Kidney glomerular epithelial cell (primary cell): ENCODE measurements at regions not wholly inside any gene's neighbourhood (a gene's known extent, or its start where the extent isn't known, plus 50 kb on each side); places are given as distances from the start of the nearest gene placed in this dataset.

ENCODE experiments used
- DNase-seq: peaks from one replicate; lab custom pipeline; 2025; lab: John Stamatoyannopoulos, UW

GRCh38 chr2:46831051-46831868 lies 84.3 kb downstream of the MCFD2 start:
- no peak for DNase-seq

GRCh38 chr2:46829231-46829995 lies 86.2 kb downstream of the MCFD2 start:
- no peak for DNase-seq

GRCh38 chr2:46828491-46829230 lies 86.9 kb downstream of the MCFD2 start:
- no peak for DNase-seq

GRCh38 chr2:46828135-46828438 lies 87.5 kb downstream of the MCFD2 start:
- no peak for DNase-seq

- DNase-seq = no peak
These were observed 88.1 kb downstream of the MCFD2 start for GRCh38 chr2:46827274-46828134.

- no peak for DNase-seq
These were observed 88.9 kb downstream of the MCFD2 start for GRCh38 chr2:46826569-46827245.

GRCh38 chr2:46825939-46826568 lies 89.6 kb downstream of the MCFD2 start:
- DNase-seq = no peak

GRCh38 chr2:46825231-46825938 lies 90.2 kb downstream of the MCFD2 start:
- DNase-seq = no peak

- no peak for DNase-seq
These were observed 91.0 kb downstream of the MCFD2 start for GRCh38 chr2:46824611-46825010.

- DNase-seq = no peak
These were observed 94.0 kb downstream of the MCFD2 start for GRCh38 chr2:46821600-46821999.

- no peak for DNase-seq
These were observed 96.8 kb downstream of the MCFD2 start for GRCh38 chr2:46818819-46819218.

GRCh38 chr2:46818141-46818621 lies 97.4 kb downstream of the MCFD2 start:
- no peak for DNase-seq

- no peak for DNase-seq
These were observed 98.5 kb downstream of the MCFD2 start for GRCh38 chr2:46816846-46817726.

GRCh38 chr2:46816151-46816845 lies 99.3 kb downstream of the MCFD2 start:
- DNase-seq = no peak

- DNase-seq = no peak
These were observed 100.3 kb downstream of the MCFD2 start for GRCh38 chr2:46815121-46815802.

- DNase-seq = no peak
These were observed 101.2 kb downstream of the MCFD2 start for GRCh38 chr2:46814160-46814961.

GRCh38 chr2:46813680-46814079 lies 101.9 kb downstream of the MCFD2 start:
- no peak for DNase-seq
